HG03139 (cell line): ENCODE measurements at regions not wholly inside any gene's neighbourhood (a gene's known extent, or its start where the extent isn't known, plus 50 kb on each side); places are given as distances from the start of the nearest gene placed in this dataset.

Experiments
- ATAC-seq: cut with Tn5 transposase; IDR thresholded peaks from one replicate; pipeline ENCODE4 v1.9.1; 2021; ENCODE audit not compliant: unreplicated experiment

DNA sequence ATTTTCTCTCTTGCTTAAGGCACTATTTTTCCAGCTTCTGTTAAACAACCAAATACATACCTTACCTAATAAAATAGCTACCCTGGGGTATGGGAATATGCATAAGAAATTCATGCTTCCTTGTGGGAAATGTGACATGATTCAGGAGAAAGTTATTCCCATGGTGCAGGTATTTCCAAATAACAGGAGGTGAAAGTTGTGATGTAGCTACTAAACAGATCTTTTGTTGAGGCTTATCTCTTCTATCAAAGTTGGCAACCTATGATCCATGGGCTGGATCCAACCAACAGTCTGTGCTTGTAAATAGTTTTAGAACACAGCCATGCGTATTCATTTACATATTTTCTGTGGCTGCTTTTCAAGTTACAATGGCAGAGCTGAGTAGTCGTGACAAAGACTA is 177.8 kb upstream of the NBEA start:
- no peak for ATAC-seq

DNA sequence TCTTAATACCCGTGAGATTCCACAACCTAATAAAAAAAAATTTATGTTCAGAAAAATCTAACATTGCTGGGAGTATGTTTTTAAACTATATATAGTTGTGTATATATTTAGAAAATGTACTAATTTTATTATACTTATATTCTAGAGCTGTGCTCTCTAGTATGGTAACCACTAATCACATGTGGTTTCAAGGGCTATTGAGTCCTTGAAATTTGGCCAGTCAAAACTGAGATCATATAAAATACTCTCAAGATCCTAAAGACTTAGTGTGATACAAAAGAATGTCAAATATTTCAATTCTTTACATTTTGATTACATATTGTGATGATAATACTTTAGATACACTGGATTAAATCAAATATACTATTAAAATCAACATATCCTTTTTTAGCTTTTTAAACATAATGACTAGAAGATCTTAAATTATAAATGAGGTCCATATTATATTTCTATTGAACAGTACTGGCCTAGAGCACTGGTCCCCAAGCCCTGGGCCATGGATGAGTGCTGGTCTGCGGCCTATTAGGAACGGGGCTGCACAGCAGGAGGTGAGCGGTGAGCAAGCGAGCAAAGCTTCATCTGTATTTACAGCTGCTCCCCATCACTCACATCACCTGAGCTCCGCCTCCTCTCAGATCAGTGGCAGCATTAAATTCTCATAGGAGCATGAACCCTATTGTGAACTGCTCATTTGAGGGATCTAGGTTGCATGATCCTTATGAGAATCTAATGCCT is 176.5 kb upstream of the NBEA start:
- ATAC-seq, result no peak

DNA sequence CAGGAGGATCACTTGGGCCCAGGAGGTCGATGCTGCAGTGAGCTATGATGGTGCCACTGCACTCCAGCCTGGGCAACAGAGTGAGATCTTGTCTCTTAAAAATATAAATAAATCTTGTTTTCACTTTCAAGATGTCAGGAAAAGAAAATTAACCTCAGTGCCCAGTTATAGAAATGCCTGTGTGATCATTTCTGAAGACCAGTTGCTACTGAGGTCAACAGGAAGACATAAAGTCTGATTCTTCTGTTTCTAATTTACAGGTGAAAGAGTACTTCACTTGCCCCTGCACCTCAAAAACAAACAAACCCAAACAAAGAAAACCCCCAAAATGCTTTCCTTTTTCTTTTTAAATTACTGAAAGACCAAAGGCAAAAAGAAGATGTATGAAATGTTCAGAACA is 174.3 kb upstream of the NBEA start:
- no peak for ATAC-seq

DNA sequence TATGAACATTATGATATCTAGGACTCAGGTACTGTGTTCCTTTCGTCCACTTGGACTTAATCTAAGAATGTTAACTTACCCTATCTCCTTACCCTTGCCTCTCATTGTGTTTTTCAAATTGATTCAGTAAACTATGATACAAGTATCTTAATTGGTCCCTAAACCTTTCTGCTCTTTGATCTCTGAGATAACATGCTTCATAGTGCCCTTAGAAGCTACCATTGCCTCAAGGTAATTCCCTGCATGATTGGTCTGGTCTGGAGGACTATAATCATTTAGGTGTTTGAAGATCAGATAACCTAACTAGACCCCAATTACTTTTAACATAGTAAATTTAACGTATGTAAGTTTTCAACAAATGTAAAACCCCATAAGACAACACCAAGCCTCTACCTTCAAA is 169.9 kb upstream of the NBEA start:
- ATAC-seq, result no peak

DNA sequence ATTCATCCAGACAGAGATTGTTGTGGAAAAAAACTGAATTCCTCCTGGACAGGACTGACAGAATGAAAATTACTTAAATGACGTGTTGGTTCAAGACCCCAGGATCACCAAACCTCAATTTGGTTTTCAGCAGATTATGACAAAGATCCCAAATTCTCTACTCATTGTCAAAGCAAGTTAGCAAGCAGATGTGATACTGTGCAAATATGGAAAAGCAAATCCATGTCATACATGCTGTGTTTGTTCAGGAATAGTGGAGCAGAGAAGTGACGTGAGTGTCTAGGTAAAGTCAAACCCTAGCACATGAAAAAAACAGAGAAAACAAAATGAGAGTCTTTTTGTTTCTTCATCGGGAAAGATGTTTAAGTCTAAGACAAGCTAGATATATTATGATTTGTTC is 169.2 kb upstream of the NBEA start:
- no peak for ATAC-seq

DNA sequence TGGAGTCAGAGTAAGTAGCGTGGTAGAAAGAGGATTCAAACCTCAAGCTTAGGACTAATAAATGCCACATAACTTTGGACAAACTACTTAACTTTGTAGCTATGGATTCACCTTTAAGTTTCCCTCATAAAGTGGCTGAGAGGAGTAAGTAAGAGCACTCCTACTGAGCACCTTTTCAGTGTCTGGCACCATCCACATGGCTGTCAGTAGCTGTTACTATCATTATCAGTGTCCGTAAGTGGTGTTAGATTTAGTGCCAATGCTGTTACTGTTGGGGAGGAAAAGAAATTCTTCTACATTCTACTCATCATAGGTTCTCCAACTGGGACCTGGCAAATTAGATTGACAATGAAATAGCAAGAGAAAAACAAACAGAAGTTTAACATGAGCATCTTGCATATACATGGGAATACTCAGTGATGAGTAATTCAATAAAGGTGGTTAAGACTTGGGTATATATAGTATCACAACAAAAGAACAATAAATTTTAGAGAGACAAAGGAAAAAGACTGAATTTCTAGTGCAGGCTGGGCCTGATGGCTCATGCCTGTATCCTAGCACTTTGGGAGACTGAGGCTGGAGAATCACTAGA is 165.6 kb upstream of the NBEA start:
- no peak for ATAC-seq

DNA sequence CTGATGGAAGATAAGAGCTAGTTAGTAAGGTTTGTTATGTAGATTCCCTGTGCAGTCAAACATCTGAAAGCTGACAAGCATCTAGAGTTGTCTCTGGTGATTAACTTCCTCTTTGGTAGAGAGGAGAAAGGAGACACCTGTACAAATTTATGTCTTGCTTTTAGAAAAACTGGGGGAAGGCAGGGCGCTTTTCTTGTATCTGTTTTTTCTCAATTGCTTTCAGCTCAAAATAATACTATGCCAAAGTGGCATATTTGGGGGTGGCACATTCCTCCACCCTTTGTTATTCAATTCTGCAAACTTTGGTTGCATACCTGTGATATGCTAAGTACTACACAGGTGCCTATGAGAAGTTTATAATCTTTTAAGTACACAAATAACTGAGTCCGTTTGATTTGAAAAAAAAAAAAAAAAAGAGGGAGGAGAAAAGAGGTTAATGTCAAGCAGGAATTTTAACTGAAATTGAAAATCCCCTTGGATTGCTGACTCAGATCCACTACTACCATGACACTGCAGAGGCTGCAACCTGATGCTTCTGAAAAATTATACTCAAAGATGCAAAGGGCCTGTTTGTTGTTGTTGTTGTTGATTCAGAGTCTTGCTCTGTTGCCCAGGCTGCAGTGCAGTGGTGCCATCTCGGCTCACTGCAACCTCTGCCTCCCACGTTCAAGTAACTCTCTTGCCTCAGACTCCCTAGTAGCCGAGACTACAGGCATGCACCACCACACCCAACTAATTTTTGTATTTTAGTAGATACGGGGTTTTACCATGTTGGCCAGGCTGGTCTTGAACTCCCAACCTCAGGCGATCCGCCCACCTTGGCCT is 164.8 kb upstream of the NBEA start:
- ATAC-seq, result no peak

- ATAC-seq, result no peak
Measured at GRCh38 chr13:34777914-34778303, 164.2 kb upstream of the NBEA start.

GRCh38 chr13:34779171-34779570 is 162.9 kb upstream of the NBEA start:
- no peak for ATAC-seq

- ATAC-seq, result no peak
Measured at GRCh38 chr13:34793301-34793700, 148.8 kb upstream of the NBEA start.

DNA sequence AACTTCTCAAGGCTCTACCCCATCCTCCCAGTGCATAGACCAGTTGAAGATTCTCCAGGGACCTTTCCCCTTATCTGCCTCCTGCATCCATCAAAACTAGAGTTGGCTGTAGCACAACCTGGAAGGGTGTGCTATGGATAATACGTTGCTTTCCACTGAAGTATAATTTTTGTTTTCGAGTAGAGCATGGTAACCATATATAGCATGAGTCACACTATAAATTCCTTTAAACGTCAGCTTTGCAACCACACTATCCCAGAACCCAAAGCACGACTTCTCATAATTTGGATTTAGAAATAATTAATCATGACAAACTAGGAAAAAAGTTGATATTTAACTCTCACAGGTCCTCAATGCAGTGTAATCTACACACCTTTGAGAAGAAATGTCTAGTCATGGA is 138.3 kb upstream of the NBEA start:
- ATAC-seq, result no peak

DNA sequence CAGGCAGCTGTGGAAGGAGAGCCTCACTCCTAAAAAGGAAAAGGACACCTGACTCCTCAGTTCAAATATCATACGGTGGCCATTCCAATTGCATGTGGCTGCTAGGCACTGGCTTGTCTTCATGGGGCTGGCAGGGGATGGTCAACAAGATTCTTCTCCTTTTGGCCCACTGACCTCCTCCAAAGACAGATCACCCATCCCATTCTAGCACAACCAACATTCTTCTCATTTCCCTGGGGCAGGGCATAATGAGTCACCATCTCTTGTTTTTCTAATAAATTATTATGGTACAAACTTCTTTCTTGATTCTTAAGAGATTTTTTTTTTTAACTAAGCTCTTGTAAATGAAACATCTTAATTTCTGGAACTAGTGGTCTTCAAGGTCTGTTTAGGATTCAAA is 136.7 kb upstream of the NBEA start:
- ATAC-seq, result no peak

DNA sequence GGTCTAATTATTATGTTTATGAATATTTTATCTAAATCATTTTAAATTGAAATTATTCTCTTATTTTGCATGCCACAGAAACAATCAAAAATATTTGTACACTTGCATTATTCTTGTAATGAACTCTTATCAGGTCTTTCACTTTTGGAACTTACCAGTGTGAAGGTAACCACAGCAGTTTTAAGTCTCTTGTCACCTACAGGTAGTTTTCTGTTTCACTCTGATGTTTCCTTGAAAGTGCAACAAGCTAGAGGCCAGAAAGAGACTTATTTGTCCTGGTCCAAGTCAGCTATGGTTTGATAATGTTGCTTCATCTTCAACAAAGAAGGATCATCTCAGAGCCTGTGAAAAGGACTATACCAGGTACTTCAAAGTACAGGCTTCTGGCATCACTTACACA is 133.4 kb upstream of the NBEA start:
- no peak for ATAC-seq

DNA sequence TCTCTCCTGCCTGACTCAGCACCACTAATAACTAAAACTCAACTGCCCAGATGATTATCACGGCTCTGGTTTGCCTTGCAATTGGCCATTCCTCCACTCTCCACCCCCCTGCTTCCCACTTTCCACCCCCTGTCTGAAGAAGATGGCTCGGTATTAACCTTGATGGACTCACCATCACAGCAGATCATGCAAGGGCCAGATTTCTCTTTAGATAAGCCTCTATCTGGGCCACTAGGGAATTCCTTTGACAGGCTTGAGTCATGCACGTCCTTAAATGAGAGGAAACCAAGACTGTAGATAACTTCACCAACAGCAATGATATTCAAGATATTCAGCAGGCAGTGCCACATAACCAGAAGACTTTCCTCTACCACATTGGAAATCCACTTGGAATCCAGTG is 131.1 kb upstream of the NBEA start:
- ATAC-seq, result no peak

- ATAC-seq, result no peak
Measured at GRCh38 chr13:34815526-34815925, 126.5 kb upstream of the NBEA start.

DNA sequence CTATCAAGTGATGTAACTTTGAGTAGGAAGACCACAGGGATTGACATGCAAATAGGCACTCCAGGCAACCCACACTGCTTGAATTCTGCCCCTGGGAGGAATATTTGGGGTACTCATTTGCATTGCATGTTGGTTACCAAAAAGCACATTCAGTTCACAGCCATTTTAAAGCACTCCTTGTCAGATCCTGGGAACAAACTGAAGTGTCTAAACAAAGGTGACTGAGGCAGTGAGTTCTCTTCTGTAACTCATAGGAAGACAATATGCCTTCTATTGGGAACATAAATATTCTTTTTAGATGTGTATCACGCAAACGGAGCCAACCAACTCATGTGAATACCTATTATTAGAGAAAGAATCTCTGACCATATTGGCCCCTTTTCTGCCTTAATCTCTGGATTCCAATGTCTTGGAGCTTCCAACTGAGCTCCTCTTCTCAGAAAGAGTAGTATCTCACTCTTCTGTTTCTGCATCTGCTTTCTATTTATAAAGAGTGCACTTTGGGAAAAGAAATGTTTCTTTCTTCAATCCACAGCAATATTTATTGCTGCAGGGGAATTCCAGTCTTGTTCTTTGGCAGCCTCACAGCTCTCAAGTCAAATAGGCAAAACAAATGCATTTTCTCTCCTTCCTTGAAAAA is 125.7 kb upstream of the NBEA start:
- no peak for ATAC-seq

DNA sequence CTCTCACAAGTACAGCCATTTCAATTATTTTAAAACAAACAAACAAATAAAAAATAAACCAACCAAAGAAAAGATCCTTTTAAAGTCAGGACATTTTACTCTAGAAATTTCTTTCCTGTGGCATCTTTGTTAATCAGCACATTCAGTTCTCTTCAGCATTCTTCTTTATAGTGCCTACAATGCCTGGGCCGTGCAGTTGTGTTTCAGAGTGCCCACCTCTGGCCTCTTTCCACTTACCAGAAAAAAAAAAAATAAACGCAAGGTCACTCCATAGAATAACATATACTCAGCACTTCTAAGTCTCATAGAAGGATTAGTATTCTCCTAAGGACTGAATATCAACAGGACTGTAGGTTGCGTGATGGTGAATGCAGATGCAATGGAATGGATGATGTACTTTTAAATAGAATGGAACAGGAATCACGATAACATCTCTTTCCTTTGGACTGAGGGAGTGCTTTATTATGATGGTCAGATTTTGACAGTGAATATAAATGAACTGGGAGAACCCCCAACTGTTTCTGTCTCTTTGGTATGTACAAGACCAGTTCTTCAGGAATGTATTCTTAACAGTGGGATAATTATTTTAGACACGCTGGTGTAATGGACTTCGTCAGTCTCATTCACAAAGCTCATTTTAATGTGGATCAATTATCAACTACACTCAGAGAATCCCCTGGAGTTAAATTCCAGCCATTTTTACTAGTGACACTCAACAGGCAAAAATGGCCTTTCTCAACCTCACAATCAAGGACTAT is 125.0 kb upstream of the NBEA start:
- ATAC-seq, result no peak

DNA sequence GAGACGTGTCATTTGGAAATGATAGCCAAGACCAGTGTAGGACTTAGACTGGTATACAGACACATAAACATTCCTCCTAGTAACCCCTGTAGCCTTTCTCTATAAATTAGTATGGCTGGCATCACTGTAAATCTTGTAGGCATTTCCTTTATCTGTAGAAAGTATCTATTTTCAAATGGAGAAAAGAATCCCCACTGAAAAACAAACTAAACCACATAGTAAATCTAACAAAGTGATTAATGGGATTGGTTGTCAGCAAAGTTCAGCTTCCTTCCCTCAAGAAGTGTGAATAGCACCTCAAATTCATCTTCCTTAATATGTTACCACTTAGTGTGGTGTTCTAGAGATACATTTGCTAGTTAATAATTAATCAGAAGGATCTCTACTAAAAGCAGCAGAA is 119.4 kb upstream of the NBEA start:
- ATAC-seq, result no peak

- ATAC-seq, result no peak
Measured at GRCh38 chr13:34826432-34826831, 115.6 kb upstream of the NBEA start.

DNA sequence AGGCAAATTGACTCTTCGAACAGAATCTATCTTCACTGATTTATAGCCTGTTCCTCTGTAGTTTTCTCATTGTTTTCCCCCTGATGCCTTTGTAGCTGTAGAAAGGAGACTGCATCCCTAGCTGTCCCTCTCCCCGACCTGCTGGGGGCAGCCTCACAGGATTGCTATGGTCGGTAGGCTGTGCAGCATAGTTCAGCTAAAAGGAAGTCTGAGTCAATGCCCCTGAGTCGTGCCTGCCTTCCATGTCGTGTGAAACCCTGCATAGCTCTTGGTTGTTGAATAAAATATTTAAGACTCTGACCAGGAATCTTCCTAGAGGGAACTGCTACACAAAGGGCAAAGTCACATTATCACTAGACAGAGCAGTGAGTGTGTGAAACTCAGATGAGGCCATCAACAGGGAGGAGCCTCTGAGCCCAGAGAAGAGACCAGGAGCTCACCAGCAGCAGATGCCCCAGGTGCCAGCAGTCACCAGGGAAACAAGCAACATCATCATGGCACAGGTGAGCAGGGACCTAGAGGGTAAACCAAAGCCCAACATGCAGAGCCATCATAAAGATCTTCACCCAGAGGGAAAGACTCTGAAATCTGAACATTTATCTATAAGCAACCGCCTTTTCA is 108.4 kb upstream of the NBEA start:
- ATAC-seq, result no peak

- no peak for ATAC-seq
Measured at GRCh38 chr13:34842466-34842865, 99.6 kb upstream of the NBEA start.
